ENCODE measurements at regions not wholly inside any gene's neighbourhood (a gene's known extent, or its start where the extent isn't known, plus 50 kb on each side); places are given as distances from the start of the nearest gene placed in this dataset.

GRCh38 chr17:71446645-71447437 is 674.0 kb upstream of the SOX9 start:
- TF ChIP-seq CTCF (IDR thresholded peaks at IDR 0.05): no peak
- no peak for TF ChIP-seq POLR2A (IDR thresholded peaks at IDR 0.05)
